ENCODE measurements at regions not wholly inside any gene's neighbourhood (a gene's known extent, or its start where the extent isn't known, plus 50 kb on each side); places are given as distances from the start of the nearest gene placed in this dataset.

- no peak for TF ChIP-seq EZH2phosphoT487 (IDR thresholded peaks at IDR 0.05; ENCODE audit: insufficient read depth, low read depth)
- no peak for TF ChIP-seq EZH2 (IDR thresholded peaks at IDR 0.05; ENCODE audit: insufficient read depth, poor library complexity, severe bottlenecking)
Measured at GRCh38 chr15:95795386-95795785, 535.1 kb upstream of the NR2F2 start.

All from GM23248 (cell line).